ENCODE measurements at regions not wholly inside any gene's neighbourhood (a gene's known extent, or its start where the extent isn't known, plus 50 kb on each side); places are given as distances from the start of the nearest gene placed in this dataset.

- TF ChIP-seq CTCF (IDR thresholded peaks at IDR 0.05) (no peak), EP300 (IDR thresholded peaks at IDR 0.05) (no peak), POLR2A (IDR thresholded peaks at IDR 0.05) (no peak)
- Histone ChIP-seq H3K27ac (no peak overlapping the region), H3K9me3 (no peaks in the 10 kb centered on the region), H3K4me1 (ENCODE audit: insufficient read depth) (peaks cover 4% of the 10 kb centered on the region), H3K4me3 (no peak overlapping the region), H3K27me3 (no peaks in the 10 kb centered on the region), H3K36me3 (no peaks in the 10 kb centered on the region)
- intact Hi-C loops (cut with DNase I): no loop called here
- DNase-seq: no peak
- WGBS, 3 donors: 67 to 73% (median 72%) methylated on average over 1 of the region's 1 CpG
Measured at GRCh38 chr1:183716286-183716685, 63.2 kb upstream of the APOBEC4 start.

DNA sequence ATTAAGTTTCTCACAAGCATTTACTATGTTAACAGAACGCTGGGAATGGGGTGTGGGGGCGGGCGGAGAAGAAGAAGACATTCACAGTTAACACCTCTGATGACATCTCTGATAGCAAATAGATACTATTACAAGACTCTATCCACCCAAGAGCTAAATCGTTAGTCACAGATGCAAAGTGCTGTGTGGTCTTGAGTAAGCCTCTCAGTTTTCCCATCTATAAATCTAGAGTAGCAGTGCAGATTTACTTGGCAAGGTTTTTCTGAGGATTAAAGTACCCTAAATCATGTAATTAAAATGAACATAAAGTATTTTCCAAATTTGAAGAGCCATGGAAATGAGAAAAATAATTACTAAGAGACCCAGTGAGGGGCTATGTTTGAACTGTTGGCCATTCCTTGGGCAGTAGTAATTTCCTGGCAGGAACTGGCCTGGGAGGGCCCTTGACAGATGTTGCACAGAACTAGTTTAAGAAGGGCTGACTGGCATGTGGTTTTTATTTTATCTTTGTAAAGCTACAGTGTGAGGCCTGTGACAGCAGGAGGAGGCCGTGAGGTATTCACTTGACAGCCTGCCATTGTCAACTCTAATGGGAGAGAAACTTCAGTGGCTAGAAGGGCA is 58.7 kb upstream of the APOBEC4 start:
- no peaks in the 10 kb centered on the region for H3K9me3 ChIP-seq
- WGBS, 3 donors: 56 to 84% (median 83%) methylated on average over 5 of the region's 5 CpGs
- no peaks in the 10 kb centered on the region for H3K4me1 ChIP-seq (ENCODE audit: insufficient read depth)
- no peak for TF ChIP-seq EP300 (IDR thresholded peaks at IDR 0.05)
- no peak for TF ChIP-seq CTCF (IDR thresholded peaks at IDR 0.05)
- intact Hi-C loops (cut with DNase I): no loop called here
- no peak for DNase-seq
- H3K27me3 ChIP-seq: no peaks in the 10 kb centered on the region
- H3K4me3 ChIP-seq: no peak overlapping the region
- no peak overlapping the region for H3K27ac ChIP-seq
- no peaks in the 10 kb centered on the region for H3K36me3 ChIP-seq

GRCh38 chr1:183711165-183711682 is 58.1 kb upstream of the APOBEC4 start:
- TF ChIP-seq EP300 (IDR thresholded peaks at IDR 0.05) (no peak), POLR2A (IDR thresholded peaks at IDR 0.05) (no peak), CTCF (IDR thresholded peaks at IDR 0.05) (no peak)
- intact Hi-C loops (cut with DNase I): no loop called here

DNA sequence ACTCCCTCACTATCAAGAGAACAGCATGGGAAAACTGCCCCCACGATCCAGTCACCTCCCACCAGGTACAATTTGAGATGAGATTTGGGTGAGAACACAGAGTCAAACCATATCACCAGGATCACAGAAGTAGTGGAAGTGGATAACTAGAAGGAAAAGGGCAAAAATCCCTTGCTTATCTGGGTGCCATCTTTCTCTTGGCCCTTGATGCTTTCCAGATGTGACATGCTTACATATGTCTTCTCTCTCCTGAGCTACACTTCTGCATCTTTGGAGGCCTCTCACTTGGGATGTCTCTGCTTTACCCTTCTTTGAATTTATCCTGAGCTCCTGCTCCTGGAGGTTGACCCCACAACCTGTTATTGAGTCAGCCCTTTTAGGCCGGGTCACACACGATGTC is 57.6 kb upstream of the APOBEC4 start:
- no peak for TF ChIP-seq POLR2A (IDR thresholded peaks at IDR 0.05)
- no peak for TF ChIP-seq CTCF (IDR thresholded peaks at IDR 0.05)
- TF ChIP-seq EP300 (IDR thresholded peaks at IDR 0.05): no peak

More at GRCh38 chr1:183711165-183711682, 58.1 kb upstream of the APOBEC4 start:
- H3K36me3 ChIP-seq: no peaks in the 10 kb centered on the region
- no peaks in the 10 kb centered on the region for H3K4me1 ChIP-seq (ENCODE audit: insufficient read depth)
- no peak overlapping the region for H3K27ac ChIP-seq
- no peaks in the 10 kb centered on the region for H3K9me3 ChIP-seq
- WGBS, 3 donors: 90 to 98% (median 94%) methylated on average over 2 of the region's 2 CpGs
- no peaks in the 10 kb centered on the region for H3K27me3 ChIP-seq
- no peak overlapping the region for H3K4me3 ChIP-seq
- DNase-seq: no peak

More for the DNA sequence above, 57.6 kb upstream of the APOBEC4 start:
- intact Hi-C loops (cut with DNase I): no loop called here
- H3K27ac ChIP-seq: no peak overlapping the region
- DNase-seq: no peak
- H3K36me3 ChIP-seq: no peaks in the 10 kb centered on the region
- H3K9me3 ChIP-seq: no peaks in the 10 kb centered on the region
- 51 to 83% (median 78%) methylated on average over 3 of the region's 3 CpGs for WGBS, 3 donors
- H3K27me3 ChIP-seq: no peaks in the 10 kb centered on the region
- no peaks in the 10 kb centered on the region for H3K4me1 ChIP-seq (ENCODE audit: insufficient read depth)
- no peak overlapping the region for H3K4me3 ChIP-seq

Measured in ovary (tissue), 7 donors.